ENCODE measurements at regions not wholly inside any gene's neighbourhood (a gene's known extent, or its start where the extent isn't known, plus 50 kb on each side); places are given as distances from the start of the nearest gene placed in this dataset.

DNA sequence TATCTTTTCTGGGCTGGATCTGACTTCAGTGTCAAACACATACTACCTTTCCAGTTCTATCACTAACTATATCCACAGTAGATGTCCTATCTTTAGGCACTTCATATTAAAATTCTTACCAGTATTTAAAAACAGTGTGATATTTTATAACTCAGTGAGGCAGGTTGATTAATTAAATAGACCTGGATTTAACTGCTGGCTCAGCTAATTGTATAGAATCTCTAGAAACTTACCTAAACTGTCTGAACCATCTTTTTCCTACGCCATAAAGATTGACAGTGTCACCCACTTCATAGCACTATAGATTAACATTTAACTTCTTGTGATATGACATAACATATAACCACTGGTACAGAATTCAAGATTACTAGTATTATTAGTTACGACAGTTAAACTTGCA is 935.3 kb downstream of the FAT4 start:
- no peak for DNase-seq
- no peaks in the 10 kb centered on the region for H3K27me3 ChIP-seq (ENCODE audit: insufficient read depth, low read depth, severe bottlenecking)
- H3K27ac ChIP-seq, result no peak overlapping the region
- TF ChIP-seq, protein P1, sequence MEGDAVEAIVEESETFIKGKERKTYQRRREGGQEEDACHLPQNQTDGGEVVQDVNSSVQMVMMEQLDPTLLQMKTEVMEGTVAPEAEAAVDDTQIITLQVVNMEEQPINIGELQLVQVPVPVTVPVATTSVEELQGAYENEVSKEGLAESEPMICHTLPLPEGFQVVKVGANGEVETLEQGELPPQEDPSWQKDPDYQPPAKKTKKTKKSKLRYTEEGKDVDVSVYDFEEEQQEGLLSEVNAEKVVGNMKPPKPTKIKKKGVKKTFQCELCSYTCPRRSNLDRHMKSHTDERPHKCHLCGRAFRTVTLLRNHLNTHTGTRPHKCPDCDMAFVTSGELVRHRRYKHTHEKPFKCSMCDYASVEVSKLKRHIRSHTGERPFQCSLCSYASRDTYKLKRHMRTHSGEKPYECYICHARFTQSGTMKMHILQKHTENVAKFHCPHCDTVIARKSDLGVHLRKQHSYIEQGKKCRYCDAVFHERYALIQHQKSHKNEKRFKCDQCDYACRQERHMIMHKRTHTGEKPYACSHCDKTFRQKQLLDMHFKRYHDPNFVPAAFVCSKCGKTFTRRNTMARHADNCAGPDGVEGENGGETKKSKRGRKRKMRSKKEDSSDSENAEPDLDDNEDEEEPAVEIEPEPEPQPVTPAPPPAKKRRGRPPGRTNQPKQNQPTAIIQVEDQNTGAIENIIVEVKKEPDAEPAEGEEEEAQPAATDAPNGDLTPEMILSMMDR (IDR thresholded peaks at IDR 0.05; ENCODE audit: low read depth, low read length), result no peak
- H3K36me3 ChIP-seq, result no peaks in the 10 kb centered on the region
- H3K9me3 ChIP-seq (ENCODE audit: severe bottlenecking), result no peaks in the 10 kb centered on the region
- H3K4me3 ChIP-seq (ENCODE audit: low read depth, low read length), result no peak overlapping the region

DNA sequence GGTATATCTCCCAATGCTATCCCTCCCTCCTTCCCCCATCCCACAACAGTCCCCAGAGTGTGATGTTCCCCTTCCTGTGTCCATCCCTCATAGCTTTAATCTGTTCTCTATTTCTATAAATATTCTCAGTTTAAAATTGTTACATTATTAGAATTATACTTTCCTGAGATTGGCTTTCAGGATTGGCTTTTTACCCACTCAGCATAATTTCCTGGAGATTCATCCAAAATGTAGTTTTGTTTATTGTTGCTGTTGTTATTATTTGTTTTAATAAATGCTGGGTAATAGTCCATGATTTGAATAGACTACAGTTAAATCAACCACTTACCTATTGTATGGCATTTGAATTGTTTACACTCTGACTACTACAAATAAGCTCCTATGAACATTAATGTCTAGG is 936.4 kb downstream of the FAT4 start:
- Histone ChIP-seq H3K27me3 (ENCODE audit: insufficient read depth, low read depth, severe bottlenecking) (no peaks in the 10 kb centered on the region), H3K27ac (no peak overlapping the region), H3K9me3 (ENCODE audit: severe bottlenecking) (no peaks in the 10 kb centered on the region), H3K4me3 (ENCODE audit: low read depth, low read length) (no peak overlapping the region), H3K36me3 (no peaks in the 10 kb centered on the region)
- DNase-seq, result no peak
- TF ChIP-seq, protein P1 (IDR thresholded peaks at IDR 0.05; ENCODE audit: low read depth, low read length), result no peak

DNA sequence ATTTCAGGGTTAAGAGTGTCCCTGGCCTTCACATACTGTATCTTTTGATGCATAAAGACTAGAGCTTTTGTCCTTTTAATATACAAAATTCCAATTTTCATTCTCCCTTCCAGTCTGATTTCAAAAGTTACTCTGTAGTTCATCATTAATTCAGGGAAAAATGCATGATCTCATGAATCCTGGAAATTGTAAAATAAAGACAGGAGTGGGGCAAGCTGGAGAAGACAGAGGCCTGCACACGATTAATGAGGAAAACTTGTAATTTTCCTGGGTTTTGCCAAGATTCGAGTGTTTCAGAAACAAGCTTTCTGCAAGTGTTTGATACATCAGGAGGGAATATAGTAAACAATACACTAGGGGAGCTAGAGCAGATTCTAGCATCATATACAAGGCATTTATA is 947.9 kb downstream of the FAT4 start:
- Histone ChIP-seq H3K27me3 (ENCODE audit: insufficient read depth, low read depth, severe bottlenecking) (no peaks in the 10 kb centered on the region), H3K4me3 (ENCODE audit: low read depth, low read length) (no peak overlapping the region), H3K9me3 (ENCODE audit: severe bottlenecking) (no peaks in the 10 kb centered on the region), H3K27ac (no peak overlapping the region), H3K36me3 (no peaks in the 10 kb centered on the region)
- TF ChIP-seq, protein P1 (IDR thresholded peaks at IDR 0.05; ENCODE audit: low read depth, low read length), result no peak
- no peak for DNase-seq

DNA sequence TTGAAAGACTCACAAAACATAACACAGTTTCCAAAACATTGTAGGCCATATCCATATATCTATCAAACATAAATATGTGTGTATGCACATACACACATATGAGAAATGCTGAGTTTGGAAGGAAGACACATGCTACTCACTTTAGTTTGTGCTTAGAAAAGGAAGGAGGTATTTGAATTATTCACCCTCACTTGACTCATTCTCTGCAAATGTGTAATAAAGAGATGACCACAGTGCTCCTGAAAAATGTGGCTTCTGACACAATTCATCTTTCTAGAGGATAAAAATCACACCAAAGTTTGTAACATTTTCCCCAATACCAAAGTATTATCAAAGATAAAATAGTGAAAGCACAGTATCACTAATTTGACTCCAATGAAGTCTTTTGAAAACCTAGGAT is 950.1 kb downstream of the FAT4 start:
- Histone ChIP-seq H3K9me3 (ENCODE audit: severe bottlenecking) (no peaks in the 10 kb centered on the region), H3K27me3 (ENCODE audit: insufficient read depth, low read depth, severe bottlenecking) (no peaks in the 10 kb centered on the region), H3K36me3 (no peaks in the 10 kb centered on the region), H3K4me3 (ENCODE audit: low read depth, low read length) (no peak overlapping the region), H3K27ac (no peak overlapping the region)
- TF ChIP-seq, protein P1 (IDR thresholded peaks at IDR 0.05; ENCODE audit: low read depth, low read length), result no peak
- no peak for DNase-seq

DNA sequence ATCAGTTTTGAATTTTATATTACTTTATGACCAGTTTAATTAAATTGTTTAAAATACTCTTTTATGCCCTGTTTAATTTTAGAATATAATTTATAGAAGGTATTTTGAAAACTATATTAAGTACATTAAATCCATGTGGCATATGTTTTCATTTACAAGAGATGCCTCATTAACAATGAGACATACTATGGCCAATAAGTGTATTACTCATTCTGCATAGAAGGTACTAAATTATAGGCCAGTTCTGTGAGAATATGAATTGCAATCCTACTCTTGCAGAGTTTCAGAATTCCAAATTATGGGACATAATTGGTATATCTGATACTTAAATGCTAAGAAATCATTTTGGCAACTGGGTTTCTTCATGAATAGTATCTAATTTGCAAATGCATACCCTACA is 951.1 kb downstream of the FAT4 start:
- no peaks in the 10 kb centered on the region for H3K9me3 ChIP-seq (ENCODE audit: severe bottlenecking)
- no peaks in the 10 kb centered on the region for H3K27me3 ChIP-seq (ENCODE audit: insufficient read depth, low read depth, severe bottlenecking)
- no peaks in the 10 kb centered on the region for H3K36me3 ChIP-seq
- TF ChIP-seq, protein P1 (IDR thresholded peaks at IDR 0.05; ENCODE audit: low read depth, low read length), result no peak
- no peak for DNase-seq
- H3K27ac ChIP-seq, result no peak overlapping the region
- no peak overlapping the region for H3K4me3 ChIP-seq (ENCODE audit: low read depth, low read length)

DNA sequence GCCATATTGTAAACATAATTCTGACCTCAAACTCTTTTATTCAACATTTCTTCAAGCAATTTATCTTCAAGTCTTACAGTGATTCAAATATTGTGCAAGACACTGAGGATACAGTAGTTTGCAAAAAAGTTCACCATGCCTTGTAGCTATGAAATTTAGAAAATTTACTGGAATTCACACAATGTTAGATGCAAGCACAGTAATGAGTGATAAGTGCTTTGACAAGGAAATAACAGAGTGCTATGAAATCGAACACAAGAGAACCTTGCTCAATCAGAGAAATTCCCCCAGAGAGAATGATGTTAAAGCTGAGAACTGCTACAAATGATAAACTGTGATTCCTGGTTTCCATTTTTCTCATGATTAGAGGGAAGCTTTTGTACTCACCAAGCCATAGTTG is 952.9 kb downstream of the FAT4 start:
- no peaks in the 10 kb centered on the region for H3K36me3 ChIP-seq
- DNase-seq, result no peak
- no peak overlapping the region for H3K4me3 ChIP-seq (ENCODE audit: low read depth, low read length)
- no peak overlapping the region for H3K27ac ChIP-seq
- TF ChIP-seq, protein P1 (IDR thresholded peaks at IDR 0.05; ENCODE audit: low read depth, low read length), result no peak
- H3K9me3 ChIP-seq (ENCODE audit: severe bottlenecking), result no peaks in the 10 kb centered on the region
- H3K27me3 ChIP-seq (ENCODE audit: insufficient read depth, low read depth, severe bottlenecking), result no peaks in the 10 kb centered on the region
